ENCODE measurements at regions not wholly inside any gene's neighbourhood (a gene's known extent, or its start where the extent isn't known, plus 50 kb on each side); places are given as distances from the start of the nearest gene placed in this dataset.

GRCh38 chr4:155600244-155600643 is 66.4 kb upstream of the GUCY1A1 start:
- no peak overlapping the region for H3K4me3 ChIP-seq (ENCODE audit: low read length)
- no peak for DNase-seq (ENCODE audit: low read depth)
- TF ChIP-seq CTCF (conservative IDR thresholded peaks at IDR 0.05; ENCODE audit: low read depth, low read length), result no peak

GRCh38 chr4:155599596-155599995 is 67.1 kb upstream of the GUCY1A1 start:
- TF ChIP-seq CTCF (conservative IDR thresholded peaks at IDR 0.05; ENCODE audit: low read depth, low read length), result no peak
- no peak overlapping the region for H3K4me3 ChIP-seq (ENCODE audit: low read length)
- no peak for DNase-seq (ENCODE audit: low read depth)

GRCh38 chr4:155599085-155599484 is 67.6 kb upstream of the GUCY1A1 start:
- DNase-seq (ENCODE audit: low read depth), result no peak
- TF ChIP-seq CTCF (conservative IDR thresholded peaks at IDR 0.05; ENCODE audit: low read depth, low read length), result no peak
- no peak overlapping the region for H3K4me3 ChIP-seq (ENCODE audit: low read length)

GRCh38 chr4:155597933-155598451 is 68.7 kb upstream of the GUCY1A1 start:
- H3K4me3 ChIP-seq (ENCODE audit: low read length), result no peak overlapping the region
- no peak for DNase-seq (ENCODE audit: low read depth)
- no peak for TF ChIP-seq CTCF (conservative IDR thresholded peaks at IDR 0.05; ENCODE audit: low read depth, low read length)

- no peak overlapping the region for H3K4me3 ChIP-seq (ENCODE audit: low read length)
- TF ChIP-seq CTCF (conservative IDR thresholded peaks at IDR 0.05; ENCODE audit: low read depth, low read length), result no peak
- DNase-seq (ENCODE audit: low read depth), result no peak
Measured at GRCh38 chr4:155597281-155597680, 69.4 kb upstream of the GUCY1A1 start.

GRCh38 chr4:155593793-155594192 is 72.9 kb upstream of the GUCY1A1 start:
- DNase-seq (ENCODE audit: low read depth), result no peak
- TF ChIP-seq CTCF (conservative IDR thresholded peaks at IDR 0.05; ENCODE audit: low read depth, low read length), result no peak
- no peak overlapping the region for H3K4me3 ChIP-seq (ENCODE audit: low read length)

GRCh38 chr4:155592938-155593297 is 73.7 kb upstream of the GUCY1A1 start:
- DNase-seq (ENCODE audit: low read depth), result no peak
- no peak overlapping the region for H3K4me3 ChIP-seq (ENCODE audit: low read length)
- no peak for TF ChIP-seq CTCF (conservative IDR thresholded peaks at IDR 0.05; ENCODE audit: low read depth, low read length)

Data from retinal pigment epithelial cell (primary cell).